ENCODE measurements at regions not wholly inside any gene's neighbourhood (a gene's known extent, or its start where the extent isn't known, plus 50 kb on each side); places are given as distances from the start of the nearest gene placed in this dataset.

- TF ChIP-seq CTCF (IDR thresholded peaks at IDR 0.05) (no peak), POLR2A (IDR thresholded peaks at IDR 0.05) (no peak)
Observed at GRCh38 chr22:27022274-27022895, 365.0 kb downstream of the MIAT start.
